ENCODE measurements at regions not wholly inside any gene's neighbourhood (a gene's known extent, or its start where the extent isn't known, plus 50 kb on each side); places are given as distances from the start of the nearest gene placed in this dataset.

DNA sequence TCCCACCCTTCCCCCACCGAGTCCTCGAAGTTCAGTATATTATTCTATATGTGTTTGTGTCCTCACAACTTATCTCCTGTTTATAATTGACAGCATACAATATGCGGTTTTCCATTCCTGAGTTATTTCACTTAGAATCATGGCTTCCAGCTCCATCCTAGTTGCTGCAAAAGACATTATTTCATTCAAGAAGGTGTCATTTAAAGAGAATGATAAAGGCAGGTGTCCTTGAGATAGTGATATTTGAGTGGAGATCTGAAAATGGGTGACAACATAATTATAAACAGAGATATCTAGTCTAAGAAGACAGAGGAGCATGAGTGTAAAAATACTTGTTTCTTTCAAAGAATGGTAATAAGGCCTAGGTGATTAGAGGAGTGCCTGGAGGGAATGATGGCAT is 876.8 kb downstream of the SLC6A15 start:
- no peak for TF ChIP-seq ELF4 (IDR thresholded peaks at IDR 0.05)
- no peak for TF ChIP-seq PKNOX1 (IDR thresholded peaks at IDR 0.05)
- TF ChIP-seq TARDBP (IDR thresholded peaks at IDR 0.05), result no peak
- TF ChIP-seq HDGF (IDR thresholded peaks at IDR 0.05; ENCODE audit: borderline replicate concordance), result no peak
- no peak for TF ChIP-seq ARNT (IDR thresholded peaks at IDR 0.05)
- TF ChIP-seq SUZ12 (IDR thresholded peaks at IDR 0.05), result no peak
- TF ChIP-seq FOXA1 (IDR thresholded peaks at IDR 0.05), result no peak
- TF ChIP-seq LEF1 (IDR thresholded peaks at IDR 0.05; ENCODE audit: borderline replicate concordance), result no peak
- no peak for TF ChIP-seq FOXM1 (IDR thresholded peaks at IDR 0.05; ENCODE audit: borderline replicate concordance)
